Spleen (tissue), 11 donors: ENCODE measurements at regions not wholly inside any gene's neighbourhood (a gene's known extent, or its start where the extent isn't known, plus 50 kb on each side); places are given as distances from the start of the nearest gene placed in this dataset.

Experiments used
- DNase-seq: peaks from one replicate; pipeline ENCODE4 v3.0.0-alpha.2; 2020
- H3K27ac ChIP-seq, 8 donors: fragments of 200-600 bp; sonication (generic) in 7 of 8; 1 replicate in 4 of 8; 2 replicates in 4 of 8; pipeline versions ENCODE4 v1.5.0 to v1.8.0; 2016 to 2021; ENCODE audit warnings: inconsistent platforms in 4 of 8, mild to moderate bottlenecking in 4 of 8, moderate library complexity in 1 of 8
- H3K27me3 ChIP-seq, 7 donors: fragments of 200-600 bp; sonication (generic) in 6 of 7; replicated peaks in 1 of 7; 1 replicate in 4 of 7; 2 replicates in 3 of 7; pipeline versions ENCODE4 v1.5.0 to v1.8.0; 2016 to 2021; ENCODE audit warnings: inconsistent platforms in 3 of 7, mild to moderate bottlenecking in 1 of 7
- H3K36me3 ChIP-seq, 6 donors: fragments of 200-600 bp; sonication (generic) in 5 of 6; 1 replicate in 4 of 6; 2 replicates in 2 of 6; pipeline versions ENCODE4 v1.5.0 to v1.8.0; 2016 to 2021; ENCODE audit warnings: inconsistent platforms in 2 of 6
- H3K4me1 ChIP-seq, 6 donors: fragments of 200-600 bp; sonication (generic) in 5 of 6; 1 replicate in 3 of 6; 2 replicates in 3 of 6; pipeline versions ENCODE4 v1.5.0 to v1.8.0; 2016 to 2021; ENCODE audit warnings: inconsistent platforms in 3 of 6
- H3K4me3 ChIP-seq, 8 donors: fragments of 200-600 bp; sonication (generic) in 7 of 8; 1 replicate in 4 of 8; 2 replicates in 4 of 8; pipeline versions ENCODE4 v1.5.0 to v1.8.0; 2016 to 2021; ENCODE audit warnings: inconsistent platforms in 4 of 8, mild to moderate bottlenecking in 4 of 8, moderate library complexity in 2 of 8
- H3K9me3 ChIP-seq, 8 donors: fragments of 200-600 bp; sonication (generic) in 7 of 8; 1 replicate in 4 of 8; 2 replicates in 4 of 8; pipeline versions ENCODE4 v1.5.0 to v1.8.0; 2016 to 2021; ENCODE audit warnings: inconsistent platforms in 4 of 8
- CTCF ChIP-seq, 11 experiments: fragments of 200-600 bp in 7 of 11; fragments of 450-650 bp in 4 of 11; sonication (generic) in 4 of 11; IDR thresholded peaks in 8 of 11; conservative IDR thresholded peaks in 3 of 11; 1 replicate in 7 of 11; 2 replicates in 4 of 11; pipeline versions ENCODE4 v1.4.0 to v1.8.0; 2016 to 2021; ENCODE audit warnings: antibody characterized with exemption in 11 of 11, inconsistent platforms in 4 of 11, mild to moderate bottlenecking in 1 of 11
- POLR2A ChIP-seq, 3 donors: fragments of 450-650 bp; IDR thresholded peaks; one replicate each; pipeline ENCODE4 v1.5.1; 2017; ENCODE audit warnings: antibody characterized with exemption in 3 of 3, mild to moderate bottlenecking in 1 of 3
- POLR2AphosphoS5 ChIP-seq, 3 donors: sonication (generic); formaldehyde crosslinking; IDR thresholded peaks; one replicate each; pipeline ENCODE4 v1.5.1; 2017; ENCODE audit warnings: antibody characterized with exemption in 3 of 3
- WGBS, 5 donors: extraction: QIAGEN DNeasy Blood & Tissue Kit in 3 of 5; methylation state at CpG; one replicate each; pipeline versions ENCODE4 v1.1.5 to v1.1.7; 2013 to 2018; 5-methylcytosine and 5-hydroxymethylcytosine counted together
- intact Hi-C: fragments of 100-400 bp; cut with DNase I; formaldehyde crosslinking; loops from one replicate; pipeline ENCODE4 v1.15.0; 2023; ENCODE audit warnings: low total_unique reads
- donor health status: healthy with polysubstance abuse.
- donor health status: DM: no; HTN: no; CAD: no; lungs with moderate emphysema.
- donor health status: DM: no; HTN: no; CAD: no.
- donor health status: Bipolar disorder and iron deficiency.
- donor health status: healthy.
- donor health status: DM: no; HTN: no; CAD: no.
- donor health status: DM: yes; HTN: yes; CAD: no.

GRCh38 chr14:46369391-46369790 lies 282.2 kb downstream of the RPL10L start:
- Histone ChIP-seq H3K9me3 (peaks cover 0 to 14% (median 6%) of the 10 kb centered on the region in 8 donors), H3K36me3 (no peaks in the 10 kb centered on the region), H3K4me1 (no peaks in the 10 kb centered on the region), H3K4me3 (no peak overlapping the region), H3K27ac (no peak overlapping the region), H3K27me3 (no peaks in the 10 kb centered on the region)
- intact Hi-C loops: no loop called here
- TF ChIP-seq CTCF (IDR thresholded peaks at IDR 0.05 in 8 of 11, conservative IDR thresholded peaks at IDR 0.05 in 3 of 11) (no peak), POLR2A (IDR thresholded peaks at IDR 0.05) (no peak), POLR2AphosphoS5 (IDR thresholded peaks at IDR 0.05) (no peak)
- no peak for DNase-seq

GRCh38 chr14:46368275-46368674 lies 283.3 kb downstream of the RPL10L start:
- H3K36me3 ChIP-seq: no peaks in the 10 kb centered on the region
- H3K4me3 ChIP-seq: no peak overlapping the region
- H3K4me1 ChIP-seq: no peaks in the 10 kb centered on the region
- TF ChIP-seq POLR2AphosphoS5 (IDR thresholded peaks at IDR 0.05) (no peak), POLR2A (IDR thresholded peaks at IDR 0.05) (no peak)
- intact Hi-C loops: no loop called here
- WGBS, 5 donors: 50 to 65% (median 62%) methylated on average over 3 of the region's 3 CpGs
- H3K27ac ChIP-seq: no peak overlapping the region
- H3K27me3 ChIP-seq: no peaks in the 10 kb centered on the region
- DNase-seq: no peak
- H3K9me3 ChIP-seq: peaks cover 0 to 11% (median 5%) of the 10 kb centered on the region in 8 donors

- 72 to 83% (median 75%) methylated on average over 1 of the region's 1 CpG for WGBS, 5 donors
- Histone ChIP-seq H3K27me3 (no peaks in the 10 kb centered on the region), H3K27ac (no peak overlapping the region), H3K36me3 (no peaks in the 10 kb centered on the region), H3K4me1 (no peaks in the 10 kb centered on the region), H3K4me3 (no peak overlapping the region), H3K9me3 (no peaks in the 10 kb centered on the region)
- no peak for DNase-seq
- intact Hi-C loops: no loop called here
- TF ChIP-seq POLR2AphosphoS5 (IDR thresholded peaks at IDR 0.05) (no peak), CTCF (IDR thresholded peaks at IDR 0.05 in 8 of 11, conservative IDR thresholded peaks at IDR 0.05 in 3 of 11) (no peak), POLR2A (IDR thresholded peaks at IDR 0.05) (no peak)
Measured at GRCh38 chr14:46352844-46353243, 298.7 kb downstream of the RPL10L start.

GRCh38 chr14:46344327-46344937 lies 307.1 kb downstream of the RPL10L start:
- no peaks in the 10 kb centered on the region for H3K4me1 ChIP-seq
- intact Hi-C loops: no loop called here
- WGBS, 5 donors: 43 to 61% (median 46%) methylated on average over 4 of the region's 4 CpGs
- no peaks in the 10 kb centered on the region for H3K27me3 ChIP-seq
- no peak overlapping the region for H3K27ac ChIP-seq
- no peak overlapping the region for H3K4me3 ChIP-seq
- peak in 3 of 11 experiments; percentile 19 to 32 (median 22) for TF ChIP-seq CTCF (IDR thresholded peaks at IDR 0.05 in 8 of 11, conservative IDR thresholded peaks at IDR 0.05 in 3 of 11)
- no peak for TF ChIP-seq POLR2AphosphoS5 (IDR thresholded peaks at IDR 0.05)
- DNase-seq: no peak
- peaks cover 0 to 5% (median 0%) of the 10 kb centered on the region in 8 donors for H3K9me3 ChIP-seq
- H3K36me3 ChIP-seq: no peaks in the 10 kb centered on the region

GRCh38 chr14:46325777-46326176 lies 325.8 kb downstream of the RPL10L start:
- 53 to 71% (median 63%) methylated on average over 2 of the region's 2 CpGs for WGBS, 5 donors
- intact Hi-C loops: no loop called here
- no peak overlapping the region for H3K4me3 ChIP-seq
- no peaks in the 10 kb centered on the region for H3K4me1 ChIP-seq
- no peaks in the 10 kb centered on the region for H3K27me3 ChIP-seq
- no peak overlapping the region for H3K27ac ChIP-seq
- no peaks in the 10 kb centered on the region for H3K9me3 ChIP-seq
- H3K36me3 ChIP-seq: no peaks in the 10 kb centered on the region
- DNase-seq: no peak
- TF ChIP-seq POLR2A (IDR thresholded peaks at IDR 0.05) (no peak), POLR2AphosphoS5 (IDR thresholded peaks at IDR 0.05) (no peak), CTCF (IDR thresholded peaks at IDR 0.05 in 8 of 11, conservative IDR thresholded peaks at IDR 0.05 in 3 of 11) (no peak)
